ENCODE measurements at regions not wholly inside any gene's neighbourhood (a gene's known extent, or its start where the extent isn't known, plus 50 kb on each side); places are given as distances from the start of the nearest gene placed in this dataset.

DNA sequence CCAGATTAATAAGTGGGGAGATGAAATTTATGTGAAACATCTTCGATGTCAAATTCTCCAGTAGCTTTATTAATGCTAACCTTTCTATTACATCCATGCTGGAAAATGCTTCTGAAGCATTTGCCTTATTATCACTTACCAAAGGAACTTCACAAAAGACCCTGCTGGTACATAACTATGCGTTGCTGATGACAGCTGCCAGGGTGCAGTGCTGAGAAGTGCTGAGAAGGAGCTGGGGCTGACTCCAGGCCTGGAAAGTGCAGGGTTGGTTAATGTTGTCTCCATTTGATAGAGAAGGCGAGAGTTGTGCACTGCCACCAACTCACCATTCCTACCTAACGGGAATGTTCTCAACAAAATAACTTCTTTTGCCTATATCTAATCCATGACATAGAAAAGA lies 736.0 kb upstream of the NR2F2 start:
- CTCF ChIA-PET = no interaction called here
- no peak overlapping the region for H3K27ac Mint-ChIP-seq
- no peaks in the 10 kb centered on the region for H3K4me1 Mint-ChIP-seq
- no peak for DNase-seq
- H3K4me3 Mint-ChIP-seq = no peak overlapping the region
- no peaks in the 10 kb centered on the region for H3K9me3 Mint-ChIP-seq
- no peaks in the 10 kb centered on the region for H3K36me3 Mint-ChIP-seq
- H3K27me3 Mint-ChIP-seq = no peaks in the 10 kb centered on the region

DNA sequence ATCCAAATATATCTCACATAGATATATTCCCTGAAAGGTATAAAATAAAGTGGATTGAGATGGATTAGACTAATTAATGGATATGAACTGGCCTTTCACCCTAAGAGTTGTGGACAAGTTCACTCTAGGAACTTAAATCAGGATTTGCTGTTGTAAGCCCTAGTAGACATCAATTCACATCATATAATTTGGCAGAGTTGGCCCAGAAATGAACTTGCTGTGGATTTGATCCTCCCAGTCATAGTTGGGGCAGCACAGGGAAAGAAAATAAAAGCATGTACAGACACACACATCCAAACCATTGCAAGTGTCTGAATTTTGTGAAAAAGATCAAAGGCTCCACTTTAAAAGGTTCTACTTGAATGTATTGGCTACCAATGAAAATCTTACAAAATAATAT lies 734.7 kb upstream of the NR2F2 start:
- H3K4me1 Mint-ChIP-seq = no peaks in the 10 kb centered on the region
- no peak for DNase-seq
- H3K4me3 Mint-ChIP-seq = no peak overlapping the region
- CTCF ChIA-PET = no interaction called here
- H3K27me3 Mint-ChIP-seq = no peaks in the 10 kb centered on the region
- no peak overlapping the region for H3K27ac Mint-ChIP-seq
- H3K36me3 Mint-ChIP-seq = no peaks in the 10 kb centered on the region
- no peaks in the 10 kb centered on the region for H3K9me3 Mint-ChIP-seq

DNA sequence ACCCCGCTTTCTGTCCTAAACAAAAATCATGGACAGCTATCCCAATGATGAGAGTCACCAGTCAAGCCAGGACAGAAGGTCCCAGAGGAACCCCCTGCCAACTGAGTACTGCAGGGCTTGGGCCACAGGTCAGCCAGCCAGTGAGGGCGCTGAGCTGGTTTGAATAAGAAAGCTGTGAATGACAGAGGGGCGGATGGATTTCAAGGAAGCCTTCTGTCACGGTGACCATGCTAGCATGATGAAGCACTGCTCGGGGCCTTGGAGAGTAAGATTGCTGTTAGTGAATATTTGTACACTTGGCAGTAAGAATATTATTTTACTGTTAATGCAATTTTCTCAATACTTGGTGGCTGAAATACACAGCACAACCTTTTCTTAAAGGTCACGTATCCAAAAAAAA lies 734.0 kb upstream of the NR2F2 start:
- H3K4me3 Mint-ChIP-seq = no peak overlapping the region
- CTCF ChIA-PET = no interaction called here
- H3K27ac Mint-ChIP-seq = no peak overlapping the region
- no peak for DNase-seq
- no peaks in the 10 kb centered on the region for H3K9me3 Mint-ChIP-seq
- H3K27me3 Mint-ChIP-seq = no peaks in the 10 kb centered on the region
- H3K36me3 Mint-ChIP-seq = no peaks in the 10 kb centered on the region
- H3K4me1 Mint-ChIP-seq = no peaks in the 10 kb centered on the region

- no peaks in the 10 kb centered on the region for H3K27me3 Mint-ChIP-seq
- no peak overlapping the region for H3K4me3 Mint-ChIP-seq
- H3K9me3 Mint-ChIP-seq = no peaks in the 10 kb centered on the region
- H3K36me3 Mint-ChIP-seq = no peaks in the 10 kb centered on the region
- no peak for DNase-seq
- no peak overlapping the region for H3K27ac Mint-ChIP-seq
- H3K4me1 Mint-ChIP-seq = no peaks in the 10 kb centered on the region
- CTCF ChIA-PET = no interaction called here
Measured at GRCh38 chr15:95598251-95598855, 732.1 kb upstream of the NR2F2 start.

GRCh38 chr15:95600367-95600766 lies 730.1 kb upstream of the NR2F2 start:
- Mint-ChIP-seq H3K4me3 (no peak overlapping the region), H3K36me3 (no peaks in the 10 kb centered on the region), H3K27ac (no peak overlapping the region), H3K9me3 (no peaks in the 10 kb centered on the region), H3K4me1 (no peaks in the 10 kb centered on the region), H3K27me3 (no peaks in the 10 kb centered on the region)
- CTCF ChIA-PET = interaction anchor here (0.6 kb wide), 1 partner anchor 383 kb away, joined by 4 read pairs; no protein-coding TSS in a partner anchor
- DNase-seq = no peak

- Mint-ChIP-seq H3K4me3 (no peak overlapping the region), H3K27ac (no peak overlapping the region), H3K36me3 (no peaks in the 10 kb centered on the region), H3K4me1 (no peaks in the 10 kb centered on the region), H3K9me3 (no peaks in the 10 kb centered on the region), H3K27me3 (no peaks in the 10 kb centered on the region)
- CTCF ChIA-PET = no interaction called here
- DNase-seq = no peak
Measured at GRCh38 chr15:95600884-95601283, 729.6 kb upstream of the NR2F2 start.

DNA sequence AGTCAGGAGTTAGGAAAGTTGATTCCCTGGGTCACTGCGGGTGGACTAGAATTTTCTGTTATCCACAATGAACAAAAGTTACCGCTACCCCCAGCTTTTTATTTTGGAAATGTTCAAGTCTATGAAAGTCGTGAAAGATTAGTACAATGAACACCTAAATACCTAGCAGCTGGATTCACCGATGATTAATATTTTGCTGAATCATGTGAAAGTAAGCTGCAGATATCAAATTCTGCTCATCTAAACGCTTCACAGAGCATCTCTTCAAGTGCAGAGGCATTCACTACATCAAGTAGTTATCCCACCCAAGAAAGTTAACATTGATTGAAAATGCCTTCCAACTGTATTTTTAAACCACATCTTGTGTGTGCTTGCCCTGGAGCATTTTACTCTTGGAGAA lies 729.0 kb upstream of the NR2F2 start:
- Mint-ChIP-seq H3K4me1 (no peaks in the 10 kb centered on the region), H3K36me3 (no peaks in the 10 kb centered on the region), H3K9me3 (no peaks in the 10 kb centered on the region), H3K27me3 (no peaks in the 10 kb centered on the region), H3K27ac (no peak overlapping the region), H3K4me3 (no peak overlapping the region)
- no peak for DNase-seq
- CTCF ChIA-PET = no interaction called here

DNA sequence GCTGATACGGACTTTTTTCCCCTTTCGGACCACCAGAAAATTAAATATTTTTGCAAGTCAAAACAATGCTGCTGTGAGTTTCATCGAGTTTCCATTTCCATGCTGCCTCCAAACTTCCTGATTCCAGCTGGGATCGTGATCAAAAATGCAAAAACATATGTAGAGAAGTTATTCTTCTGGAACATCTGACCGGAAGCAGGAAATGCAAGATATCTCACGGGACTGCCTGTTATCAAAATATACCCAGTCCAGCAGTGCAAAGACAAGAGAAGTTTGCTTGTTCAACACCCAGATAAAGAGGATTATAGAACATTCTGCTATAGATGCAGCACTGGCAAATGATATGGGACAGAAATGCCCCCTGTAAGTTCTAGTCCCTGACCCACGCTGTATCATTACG lies 726.7 kb upstream of the NR2F2 start:
- Mint-ChIP-seq H3K36me3 (no peaks in the 10 kb centered on the region), H3K27ac (no peak overlapping the region), H3K27me3 (no peaks in the 10 kb centered on the region), H3K4me3 (no peak overlapping the region), H3K9me3 (no peaks in the 10 kb centered on the region), H3K4me1 (no peaks in the 10 kb centered on the region)
- no peak for DNase-seq
- CTCF ChIA-PET = no interaction called here

DNA sequence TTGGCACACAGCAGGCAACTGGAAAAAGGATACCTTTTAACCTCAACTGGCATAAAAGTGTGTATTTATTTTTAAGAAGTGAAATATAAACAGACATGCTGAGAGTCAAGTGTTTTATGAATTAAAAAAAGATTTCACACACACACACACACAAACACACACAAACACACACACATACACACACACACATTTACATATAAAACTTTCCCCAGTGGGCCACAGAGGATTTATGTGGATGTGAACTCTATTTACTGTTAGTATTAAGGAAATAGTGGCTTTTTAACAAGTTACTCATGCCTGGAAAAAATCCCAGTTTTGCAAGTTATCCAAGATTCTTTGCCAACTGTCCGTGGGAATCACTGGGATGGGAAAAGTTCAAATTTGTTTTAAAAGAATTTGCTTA lies 725.9 kb upstream of the NR2F2 start:
- Mint-ChIP-seq H3K36me3 (no peaks in the 10 kb centered on the region), H3K4me3 (no peak overlapping the region), H3K9me3 (no peaks in the 10 kb centered on the region), H3K27ac (no peak overlapping the region), H3K27me3 (no peaks in the 10 kb centered on the region), H3K4me1 (no peaks in the 10 kb centered on the region)
- CTCF ChIA-PET = no interaction called here
- DNase-seq = no peak

DNA sequence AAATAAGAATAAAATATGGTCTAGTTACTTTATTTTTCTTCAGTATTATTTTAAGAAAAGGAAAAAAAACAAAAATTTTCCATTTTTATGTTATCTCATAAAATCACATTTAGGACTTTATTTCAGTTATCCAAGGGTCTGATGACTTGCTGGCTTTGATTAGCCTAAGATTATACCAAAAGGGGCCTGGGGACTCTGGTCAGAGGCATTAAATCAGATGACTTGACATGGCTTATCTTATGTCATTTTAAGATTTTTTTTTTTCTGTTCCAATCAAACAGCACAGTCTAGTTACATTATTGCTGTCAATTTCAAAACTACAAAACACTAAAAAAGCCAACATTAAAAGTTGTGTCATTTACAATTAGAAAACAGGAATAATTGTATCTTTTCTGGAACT lies 725.4 kb upstream of the NR2F2 start:
- Mint-ChIP-seq H3K27me3 (no peaks in the 10 kb centered on the region), H3K9me3 (no peaks in the 10 kb centered on the region), H3K4me1 (no peaks in the 10 kb centered on the region), H3K4me3 (no peak overlapping the region), H3K36me3 (no peaks in the 10 kb centered on the region), H3K27ac (no peak overlapping the region)
- CTCF ChIA-PET = no interaction called here
- DNase-seq = no peak

GRCh38 chr15:95606551-95606950 lies 723.9 kb upstream of the NR2F2 start:
- Mint-ChIP-seq H3K4me3 (no peak overlapping the region), H3K4me1 (no peaks in the 10 kb centered on the region), H3K36me3 (no peaks in the 10 kb centered on the region), H3K27me3 (no peaks in the 10 kb centered on the region), H3K27ac (no peak overlapping the region), H3K9me3 (no peaks in the 10 kb centered on the region)
- CTCF ChIA-PET = no interaction called here
- DNase-seq = no peak

DNA sequence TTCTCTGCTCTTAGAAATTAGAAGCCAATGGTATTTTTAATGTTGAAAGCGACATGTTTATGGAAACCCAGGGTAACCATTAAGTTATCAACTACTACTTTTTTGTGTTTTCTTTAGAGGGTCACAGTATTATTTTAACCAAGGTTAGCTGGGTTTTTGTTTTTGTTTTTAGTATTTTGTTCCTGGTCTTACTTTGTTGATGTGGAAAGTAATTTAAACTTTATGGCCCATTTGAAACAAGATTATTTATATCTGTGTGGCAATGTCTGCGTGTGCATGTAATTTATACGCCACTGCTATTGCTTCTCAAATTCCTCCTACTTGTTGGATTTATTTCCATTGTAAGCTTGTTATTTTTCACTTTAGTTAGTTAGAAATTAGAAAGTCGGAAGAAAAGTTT lies 722.1 kb upstream of the NR2F2 start:
- no peak overlapping the region for H3K4me3 Mint-ChIP-seq
- no peak for DNase-seq
- H3K27ac Mint-ChIP-seq = no peak overlapping the region
- no peaks in the 10 kb centered on the region for H3K4me1 Mint-ChIP-seq
- H3K27me3 Mint-ChIP-seq = no peaks in the 10 kb centered on the region
- no peaks in the 10 kb centered on the region for H3K36me3 Mint-ChIP-seq
- CTCF ChIA-PET = no interaction called here
- H3K9me3 Mint-ChIP-seq = no peaks in the 10 kb centered on the region

- no peaks in the 10 kb centered on the region for H3K4me1 Mint-ChIP-seq
- CTCF ChIA-PET = no interaction called here
- DNase-seq = no peak
Measured at GRCh38 chr15:95609096-95609495, 721.4 kb upstream of the NR2F2 start.

GRCh38 chr15:95610945-95611344 lies 719.6 kb upstream of the NR2F2 start:
- no peak for DNase-seq
- Mint-ChIP-seq H3K4me1 (no peaks in the 10 kb centered on the region), H3K27me3 (no peaks in the 10 kb centered on the region), H3K9me3 (no peaks in the 10 kb centered on the region), H3K4me3 (no peak overlapping the region), H3K27ac (no peak overlapping the region), H3K36me3 (no peaks in the 10 kb centered on the region)
- CTCF ChIA-PET = no interaction called here

More at GRCh38 chr15:95609096-95609495, 721.4 kb upstream of the NR2F2 start:
- Mint-ChIP-seq H3K27me3 (no peaks in the 10 kb centered on the region), H3K4me3 (no peak overlapping the region), H3K27ac (no peak overlapping the region), H3K9me3 (no peaks in the 10 kb centered on the region), H3K36me3 (no peaks in the 10 kb centered on the region)

DNA sequence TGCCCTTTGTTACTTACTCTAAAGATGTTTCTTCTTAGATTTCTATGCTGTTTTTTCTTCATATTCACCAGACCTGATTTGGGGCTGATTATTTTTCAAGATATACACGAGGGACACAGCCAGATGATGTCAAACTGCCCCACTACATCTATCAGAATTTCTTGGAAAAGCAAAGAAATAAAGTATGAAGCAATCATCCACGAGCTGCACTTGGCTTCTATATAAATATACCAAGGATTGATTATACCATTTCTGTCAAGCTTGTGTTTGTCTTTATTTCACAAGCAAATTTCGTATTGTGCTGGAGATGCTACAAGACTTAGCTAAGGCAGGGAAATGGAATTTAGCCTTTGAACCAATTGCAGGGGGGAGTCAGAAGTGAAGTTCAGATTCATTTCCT lies 715.1 kb upstream of the NR2F2 start:
- Mint-ChIP-seq H3K9me3 (no peaks in the 10 kb centered on the region), H3K36me3 (no peaks in the 10 kb centered on the region), H3K4me1 (no peaks in the 10 kb centered on the region), H3K4me3 (no peak overlapping the region), H3K27me3 (no peaks in the 10 kb centered on the region), H3K27ac (no peak overlapping the region)
- DNase-seq = no peak
- CTCF ChIA-PET = no interaction called here

- peaks cover 7% of the 10 kb centered on the region for H3K4me1 Mint-ChIP-seq
- H3K27me3 Mint-ChIP-seq = no peaks in the 10 kb centered on the region
- CTCF ChIA-PET = no interaction called here
- no peak for DNase-seq
- no peak overlapping the region for H3K27ac Mint-ChIP-seq
- no peaks in the 10 kb centered on the region for H3K36me3 Mint-ChIP-seq
- H3K9me3 Mint-ChIP-seq = no peaks in the 10 kb centered on the region
- H3K4me3 Mint-ChIP-seq = no peak overlapping the region
Measured at GRCh38 chr15:95616306-95616705, 714.2 kb upstream of the NR2F2 start.
